ENCODE measurements at regions not wholly inside any gene's neighbourhood (a gene's known extent, or its start where the extent isn't known, plus 50 kb on each side); places are given as distances from the start of the nearest gene placed in this dataset.

DNA sequence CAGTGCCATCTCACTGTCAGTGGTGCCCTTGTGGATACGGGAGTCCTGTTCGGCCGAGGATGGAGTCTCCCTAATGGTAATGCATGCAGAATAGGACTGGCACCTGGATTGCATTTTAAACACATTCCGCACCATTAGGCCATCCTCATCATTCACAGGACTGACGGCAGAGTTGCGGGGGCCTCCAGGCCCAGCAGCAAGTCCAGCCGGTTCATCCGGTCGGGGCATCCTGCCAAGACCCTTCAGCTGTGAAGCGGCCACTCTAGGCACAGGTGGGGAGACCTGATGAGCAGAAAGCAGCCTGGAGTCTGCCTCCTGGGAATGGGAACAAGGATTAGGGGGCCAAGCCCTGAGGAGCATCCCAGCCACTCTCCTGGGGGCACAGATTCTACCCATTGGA, 90.3 kb upstream of the XYLT1 start:
- 78% methylated on average over 9 of the region's 10 CpGs for WGBS
- DNase-seq (ENCODE audit: extremely low spot score) = no peak

DNA sequence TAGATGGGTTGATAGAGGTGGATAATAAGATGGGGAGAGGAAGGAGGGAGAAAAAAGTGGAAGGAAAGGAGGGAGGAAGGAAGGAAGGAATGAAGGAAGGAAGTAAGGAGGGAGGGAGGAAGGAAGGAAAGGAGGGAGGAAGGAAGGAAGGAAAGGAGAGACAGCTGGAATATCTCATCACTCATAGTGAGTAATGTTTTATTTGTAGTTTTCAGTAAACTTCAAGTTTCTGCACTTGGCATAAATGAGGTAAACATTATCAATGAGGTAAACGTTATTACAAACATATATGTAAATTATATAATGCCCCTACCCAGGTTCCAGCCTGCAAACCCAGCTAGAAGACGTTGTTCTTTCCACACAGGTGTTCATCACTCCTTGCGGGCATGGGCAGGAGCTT, 89.8 kb upstream of the XYLT1 start:
- 74% methylated on average over 3 of the region's 3 CpGs for WGBS
- TF ChIP-seq POLR2AphosphoS5 (IDR thresholded peaks at IDR 0.05) = no peak
- TF ChIP-seq, protein P1, sequence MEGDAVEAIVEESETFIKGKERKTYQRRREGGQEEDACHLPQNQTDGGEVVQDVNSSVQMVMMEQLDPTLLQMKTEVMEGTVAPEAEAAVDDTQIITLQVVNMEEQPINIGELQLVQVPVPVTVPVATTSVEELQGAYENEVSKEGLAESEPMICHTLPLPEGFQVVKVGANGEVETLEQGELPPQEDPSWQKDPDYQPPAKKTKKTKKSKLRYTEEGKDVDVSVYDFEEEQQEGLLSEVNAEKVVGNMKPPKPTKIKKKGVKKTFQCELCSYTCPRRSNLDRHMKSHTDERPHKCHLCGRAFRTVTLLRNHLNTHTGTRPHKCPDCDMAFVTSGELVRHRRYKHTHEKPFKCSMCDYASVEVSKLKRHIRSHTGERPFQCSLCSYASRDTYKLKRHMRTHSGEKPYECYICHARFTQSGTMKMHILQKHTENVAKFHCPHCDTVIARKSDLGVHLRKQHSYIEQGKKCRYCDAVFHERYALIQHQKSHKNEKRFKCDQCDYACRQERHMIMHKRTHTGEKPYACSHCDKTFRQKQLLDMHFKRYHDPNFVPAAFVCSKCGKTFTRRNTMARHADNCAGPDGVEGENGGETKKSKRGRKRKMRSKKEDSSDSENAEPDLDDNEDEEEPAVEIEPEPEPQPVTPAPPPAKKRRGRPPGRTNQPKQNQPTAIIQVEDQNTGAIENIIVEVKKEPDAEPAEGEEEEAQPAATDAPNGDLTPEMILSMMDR (IDR thresholded peaks at IDR 0.05) = no peak
- no peak for TF ChIP-seq EP300 (IDR thresholded peaks at IDR 0.05)
- no peak for TF ChIP-seq POLR2A (IDR thresholded peaks at IDR 0.05; ENCODE audit: low read depth)
- Histone ChIP-seq H3K9me3 (no peaks in the 10 kb centered on the region), H3K27ac (replicated peaks in 1 of 4) (no peak overlapping the region), H3K4me3 (no peak overlapping the region), H3K4me1 (no peaks in the 10 kb centered on the region), H3K36me3 (no peaks in the 10 kb centered on the region), H3K27me3 (peaks cover 0 to 18% (median 1%) of the 10 kb centered on the region in 4 donors)
- no peak for DNase-seq (ENCODE audit: extremely low spot score)
- intact Hi-C loops (cut with DNase I) = no loop called here

More for the DNA sequence above, 90.3 kb upstream of the XYLT1 start:
- Histone ChIP-seq H3K9me3 (no peaks in the 10 kb centered on the region), H3K27me3 (peaks cover 0 to 18% (median 1%) of the 10 kb centered on the region in 4 donors), H3K4me3 (no peak overlapping the region), H3K36me3 (no peaks in the 10 kb centered on the region), H3K27ac (replicated peaks in 1 of 4) (no peak overlapping the region), H3K4me1 (no peaks in the 10 kb centered on the region)
- intact Hi-C loops (cut with DNase I) = no loop called here
- TF ChIP-seq POLR2A (IDR thresholded peaks at IDR 0.05; ENCODE audit: low read depth) (no peak), EP300 (IDR thresholded peaks at IDR 0.05) (no peak), POLR2AphosphoS5 (IDR thresholded peaks at IDR 0.05) (no peak)
- TF ChIP-seq, protein P1 (IDR thresholded peaks at IDR 0.05) = no peak

DNA sequence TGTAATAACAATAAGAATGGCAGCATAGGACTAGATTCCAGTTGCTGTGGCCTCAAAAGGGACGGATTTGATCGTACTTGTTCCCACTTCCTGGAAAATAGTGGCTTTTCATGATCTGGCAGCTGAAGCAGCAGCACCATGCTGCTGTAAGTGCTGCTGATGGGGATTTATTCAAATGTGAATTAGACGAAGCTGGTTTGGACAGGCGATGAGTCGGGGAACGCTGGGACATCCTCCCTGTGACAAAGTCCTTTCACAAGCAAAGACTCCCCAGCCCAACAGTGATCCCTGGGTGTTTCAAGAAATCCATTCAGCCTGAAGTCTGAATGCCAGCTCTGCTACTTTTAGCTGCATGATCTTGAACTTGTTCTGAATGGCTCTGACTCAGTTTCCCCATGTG, 88.6 kb upstream of the XYLT1 start:
- 84% methylated on average over 6 of the region's 6 CpGs for whole genome bisulfite sequencing
- peaks cover 0 to 18% (median 0%) of the 10 kb centered on the region in 4 donors for H3K27me3 ChIP-seq
- TF ChIP-seq POLR2A (IDR thresholded peaks at IDR 0.05; ENCODE audit: low read depth) = no peak
- TF ChIP-seq, protein P1 (IDR thresholded peaks at IDR 0.05) = no peak
- no peak for TF ChIP-seq EP300 (IDR thresholded peaks at IDR 0.05)
- no peak for TF ChIP-seq POLR2AphosphoS5 (IDR thresholded peaks at IDR 0.05)
- H3K36me3 ChIP-seq = no peaks in the 10 kb centered on the region
- intact Hi-C loops (cut with DNase I) = no loop called here
- no peaks in the 10 kb centered on the region for H3K9me3 ChIP-seq
- H3K4me3 ChIP-seq = no peak overlapping the region
- no peaks in the 10 kb centered on the region for H3K4me1 ChIP-seq
- no peak overlapping the region for H3K27ac ChIP-seq (replicated peaks in 1 of 4)
- no peak for DNase-seq (ENCODE audit: extremely low spot score)

DNA sequence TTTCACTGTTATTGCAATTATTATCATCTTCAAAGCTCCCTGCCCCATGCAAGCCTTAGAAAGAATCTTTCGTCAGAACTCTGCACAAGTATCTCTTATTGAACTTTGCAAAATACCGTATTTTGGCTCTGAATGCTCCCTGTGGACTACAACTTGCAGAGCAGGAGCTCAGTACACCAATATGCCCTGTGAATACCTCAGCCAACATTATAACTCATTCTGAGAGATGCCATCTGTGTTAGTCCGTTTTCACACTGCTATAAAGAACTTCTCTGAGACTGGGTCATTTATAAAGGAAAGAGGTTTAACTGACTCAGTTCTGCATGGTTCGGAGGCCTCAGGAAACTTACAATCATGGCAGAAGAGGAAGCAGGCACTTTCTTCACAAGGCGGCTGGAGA, 87.2 kb upstream of the XYLT1 start:
- H3K27ac ChIP-seq (replicated peaks in 1 of 4) = no peak overlapping the region
- no peaks in the 10 kb centered on the region for H3K4me1 ChIP-seq
- no peaks in the 10 kb centered on the region for H3K9me3 ChIP-seq
- 60% methylated on average over 5 of the region's 5 CpGs for WGBS
- TF ChIP-seq POLR2A (IDR thresholded peaks at IDR 0.05; ENCODE audit: low read depth) (no peak), POLR2AphosphoS5 (IDR thresholded peaks at IDR 0.05) (no peak)
- no peaks in the 10 kb centered on the region for H3K36me3 ChIP-seq
- H3K27me3 ChIP-seq = peaks cover 0 to 21% (median 0%) of the 10 kb centered on the region in 4 donors
- H3K4me3 ChIP-seq = no peak overlapping the region
- intact Hi-C loops (cut with DNase I) = no loop called here
- DNase-seq (ENCODE audit: extremely low spot score) = no peak

DNA sequence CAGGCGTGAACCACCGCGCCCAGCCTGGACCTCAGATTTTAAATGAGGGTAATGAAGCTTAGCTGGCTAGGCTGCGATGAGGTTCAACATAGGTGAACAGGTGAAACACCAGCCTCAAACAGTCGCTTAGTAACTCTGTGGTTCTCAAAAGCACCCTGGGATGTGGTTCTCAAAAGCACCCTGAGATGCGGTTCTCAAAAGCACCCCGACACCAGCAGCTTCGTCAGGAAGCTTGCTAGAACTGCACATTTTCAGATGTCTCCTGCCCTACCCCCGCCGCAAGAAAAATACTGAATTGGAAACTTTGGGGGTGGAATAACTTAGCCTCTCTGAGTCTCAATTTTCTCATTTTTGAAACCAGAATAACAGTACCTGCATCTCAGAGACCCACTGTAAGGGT, 86.7 kb upstream of the XYLT1 start:
- TF ChIP-seq POLR2A (IDR thresholded peaks at IDR 0.05; ENCODE audit: low read depth) (no peak), POLR2AphosphoS5 (IDR thresholded peaks at IDR 0.05) (no peak)
- intact Hi-C loops (cut with DNase I) = no loop called here
- no peak overlapping the region for H3K4me3 ChIP-seq

More for the DNA sequence above, 86.7 kb upstream of the XYLT1 start:
- no peak for DNase-seq (ENCODE audit: extremely low spot score)
- Histone ChIP-seq H3K4me1 (no peaks in the 10 kb centered on the region), H3K27ac (replicated peaks in 1 of 4) (no peak overlapping the region), H3K9me3 (no peaks in the 10 kb centered on the region), H3K27me3 (peaks cover 0 to 21% (median 0%) of the 10 kb centered on the region in 4 donors), H3K36me3 (no peaks in the 10 kb centered on the region)
- 99% methylated on average over 8 of the region's 10 CpGs for WGBS
